HepG2 (cell line): ENCODE measurements at regions not wholly inside any gene's neighbourhood (a gene's known extent, or its start where the extent isn't known, plus 50 kb on each side); places are given as distances from the start of the nearest gene placed in this dataset.

Experiments
- ATAC-seq: fragments of 200-7000 bp; cut with Tn5 transposase; 3 replicates; pipeline ENCODE4 v1.9.1; 2020; ENCODE audit warnings: mild to moderate bottlenecking, moderate library complexity
- BruUV-seq: library from RNA; stranded (reverse); fragments of 400-500 nt; replicated peaks from 2 replicates; lab custom pipeline; 2021; lab: Mats Ljungman, UMichigan
- CTCF ChIA-PET: fragments of 300-600 bp; formaldehyde crosslinking; extraction: SDS; loops from one replicate; lab custom pipeline; 2021; ENCODE audit warnings: low total read pairs, inconsistent platforms, low intra/inter-chr PET ratio; lab: Yijun Ruan, JAX
- POLR2A ChIA-PET: fragments of 350-600 bp; sonication (Branson Sonifier 250); formaldehyde crosslinking; loops from one replicate; lab custom pipeline; 2020; ENCODE audit warnings: antibody characterized with exemption, inconsistent platforms; lab: Yijun Ruan, JAX
- DNase-seq: peaks from one replicate; pipeline ENCODE4 v3.0.0-alpha.2; 2015; ENCODE audit warnings: low spot score
- FAIRE-seq: peaks from 3 replicates; lab custom pipeline; 2011; peaks lifted over from hg19 to GRCh38; lab: Jason Lieb, UNC
- H2AFZ ChIP-seq: one replicate; pipeline ENCODE4 v1.6.1; 2011; ENCODE audit warnings: low read length, inconsistent platforms
- H3K27ac ChIP-seq: fragments of 300-600 bp; 3 replicates; pipeline ENCODE4 v1.8.0; 2011; ENCODE audit warnings: mixed run types, mild to moderate bottlenecking, mixed read lengths, low read length, inconsistent platforms; ENCODE audit not compliant: insufficient read depth; ENCODE audit errors: extremely low read length
- H3K27me3 ChIP-seq, 2 experiments: fragments of 200-600 bp in 1 of 2; 2 replicates in 1 of 2; 3 replicates in 1 of 2; pipeline versions ENCODE4 v1.6.0 to v1.8.0; 2011; ENCODE audit warnings: low read length in 2 of 2, mild to moderate bottlenecking in 2 of 2, moderate library complexity in 2 of 2, inconsistent platforms in 1 of 2; ENCODE audit not compliant: insufficient read depth in 2 of 2, control insufficient read depth in 1 of 2
- H3K36me3 ChIP-seq, 2 experiments: fragments of 200-600 bp in 1 of 2; replicated peaks in 1 of 2; 2 replicates in 1 of 2; 3 replicates in 1 of 2; pipeline versions ENCODE4 v1.5.1 to v1.8.0; 2011; ENCODE audit warnings: low read length in 2 of 2, inconsistent platforms in 1 of 2; ENCODE audit not compliant: insufficient read depth in 2 of 2, control insufficient read depth in 1 of 2
- H3K4me1 ChIP-seq: 2 replicates; pipeline ENCODE4 v1.5.1; 2012; ENCODE audit warnings: low read length, inconsistent platforms; ENCODE audit not compliant: insufficient read depth
- H3K4me2 ChIP-seq: 2 replicates; pipeline ENCODE4 v1.6.0; 2011; ENCODE audit warnings: low read depth, low read length, inconsistent platforms
- H3K4me3 ChIP-seq, 3 experiments: fragments of 200-600 bp in 1 of 3; sonication (generic), shearing (Covaris generic) in 1 of 3; replicated peaks in 1 of 3; 2 replicates each; pipeline ENCODE4 v1.5.1; 2011 to 2016; ENCODE audit warnings: low read length in 3 of 3, inconsistent platforms in 2 of 3, low read depth in 2 of 3, mild to moderate bottlenecking in 2 of 3, control low read depth in 1 of 3, mixed read lengths in 1 of 3; ENCODE audit not compliant: insufficient read depth in 1 of 3
- H3K79me2 ChIP-seq: one replicate; pipeline ENCODE4 v1.6.1; 2011; ENCODE audit warnings: low read length, inconsistent platforms; ENCODE audit not compliant: insufficient read depth
- H3K9ac ChIP-seq: 2 replicates; pipeline ENCODE4 v1.6.0; 2011; ENCODE audit warnings: mild to moderate bottlenecking, low read depth, low read length, inconsistent platforms; ENCODE audit not compliant: insufficient read depth
- H3K9me3 ChIP-seq: 2 replicates; pipeline ENCODE4 v1.5.1; 2012; ENCODE audit warnings: mild to moderate bottlenecking, low read length
- H4K20me1 ChIP-seq: 2 replicates; pipeline ENCODE4 v1.6.0; 2011; ENCODE audit warnings: inconsistent platforms, mild to moderate bottlenecking, low read length, moderate library complexity; ENCODE audit not compliant: insufficient read depth
- AHR ChIP-seq: IDR thresholded peaks from 2 replicates; pipeline ENCODE4 v1.6.1; 2018; ENCODE audit warnings: missing genetic modification reagents, missing compliant biosample characterization
- ARID4A ChIP-seq: sonication (generic); formaldehyde crosslinking; IDR thresholded peaks from 2 replicates; pipeline ENCODE4 v1.5.0; 2020; ENCODE audit warnings: mild to moderate bottlenecking, missing genetic modification reagents, borderline replicate concordance
- HDAC1 ChIP-seq: sonication (generic); formaldehyde crosslinking; IDR thresholded peaks from 2 replicates; pipeline ENCODE4 v1.5.1; 2020; ENCODE audit warnings: mild to moderate bottlenecking, missing genetic modification reagents
- IKZF5 ChIP-seq: IDR thresholded peaks from 2 replicates; pipeline ENCODE4 v1.6.1; 2018; ENCODE audit warnings: missing genetic modification reagents, mild to moderate bottlenecking, missing compliant biosample characterization
- IRX3 ChIP-seq: sonication (generic); formaldehyde crosslinking; IDR thresholded peaks from 2 replicates; pipeline ENCODE4 v1.8.1; 2023; ENCODE audit warnings: mild to moderate bottlenecking, low read depth, missing genetic modification reagents, borderline replicate concordance
- NFKB2 ChIP-seq: sonication (generic); formaldehyde crosslinking; IDR thresholded peaks from 2 replicates; pipeline ENCODE4 v1.4.0; 2020; ENCODE audit warnings: missing genetic modification reagents, borderline replicate concordance
- PHF20 ChIP-seq: sonication (generic); formaldehyde crosslinking; IDR thresholded peaks from 2 replicates; pipeline ENCODE4 v1.5.0; 2020; ENCODE audit warnings: mild to moderate bottlenecking, missing genetic modification reagents
- TGIF2 ChIP-seq: IDR thresholded peaks from 2 replicates; pipeline ENCODE4 v1.6.1; 2016; ENCODE audit warnings: control low read depth, missing compliant biosample characterization
- ZBED4 ChIP-seq: sonication (generic); formaldehyde crosslinking; IDR thresholded peaks from 2 replicates; pipeline ENCODE4 v1.4.0; 2020; ENCODE audit warnings: missing genetic modification reagents, borderline replicate concordance
- ZNF331 ChIP-seq: sonication (generic); formaldehyde crosslinking; IDR thresholded peaks from 2 replicates; pipeline ENCODE4 v1.4.0; 2020; ENCODE audit warnings: missing genetic modification reagents
- ZNF383 ChIP-seq: sonication (generic); formaldehyde crosslinking; IDR thresholded peaks from 2 replicates; pipeline ENCODE4 v1.4.0; 2020; ENCODE audit warnings: missing genetic modification reagents, mild to moderate bottlenecking, borderline replicate concordance
- ZNF432 ChIP-seq: sonication (generic); formaldehyde crosslinking; IDR thresholded peaks from 2 replicates; pipeline ENCODE4 v1.5.0; 2020; ENCODE audit warnings: missing genetic modification reagents, mild to moderate bottlenecking, borderline replicate concordance
- ZNF572 ChIP-seq: sonication (generic); formaldehyde crosslinking; IDR thresholded peaks from 2 replicates; pipeline ENCODE4 v1.5.1; 2020; ENCODE audit warnings: mild to moderate bottlenecking, missing genetic modification reagents
- ZNF746 ChIP-seq: sonication (generic); formaldehyde crosslinking; IDR thresholded peaks from 2 replicates; pipeline ENCODE4 v1.8.0; 2022; ENCODE audit warnings: mild to moderate bottlenecking, missing genetic modification reagents
- ZNF777 ChIP-seq: sonication (generic); formaldehyde crosslinking; IDR thresholded peaks from 2 replicates; pipeline ENCODE4 v1.4.0; 2020; ENCODE audit warnings: missing genetic modification reagents
- WGBS: methylation state at CpG from one replicate; pipeline ENCODE4 v1.1.6; 2017; ENCODE audit warnings: low lambda C conversion rate; 5-methylcytosine and 5-hydroxymethylcytosine counted together
- in situ Hi-C: cut with HindIII; loops from 2 replicates; pipeline ENCODE4 v1.10.0; 2017; ENCODE audit warnings: low pct_unique_long_range_greater_than_20kb; ENCODE audit not compliant: extremely low pct_ligation_motif_present
- intact Hi-C: fragments of 100-400 bp; cut with micrococcal nuclease; formaldehyde crosslinking; loops from one replicate; pipeline ENCODE4 v1.10.0; 2022; ENCODE audit not compliant: unreplicated experiment

- Histone ChIP-seq H3K27ac (no peak overlapping the region), H3K36me3 (no peaks in the 10 kb centered on the region), H3K9me3 (peaks cover 37% of the 10 kb centered on the region), H3K27me3 (no peaks in the 10 kb centered on the region), H4K20me1 (no peaks in the 10 kb centered on the region), H3K4me3 (no peak overlapping the region), H3K4me2 (no peak overlapping the region), H3K4me1 (no peaks in the 10 kb centered on the region), H3K79me2 (no peaks in the 10 kb centered on the region), H3K9ac (no peak overlapping the region), H2AFZ (no peak overlapping the region)
- no TSS peak for BruUV-seq
- 20% methylated on average over 1 of the region's 59 CpGs for WGBS
- in situ Hi-C loops: no loop called here
- intact Hi-C loops: no loop called here
- ChIA-PET POLR2A (no interaction called here), CTCF (no interaction called here)
- no peak for DNase-seq
- FAIRE-seq: no peak
- ATAC-seq: no peak
- TF ChIP-seq ZBED4 (CRISPR knock-in tag) (no peak), AHR (no peak), PHF20 (CRISPR knock-in tag) (no peak), ARID4A (CRISPR knock-in tag) (no peak), ZNF432 (CRISPR knock-in tag) (no peak), ZNF383 (CRISPR knock-in tag) (no peak), HDAC1 (CRISPR knock-in tag) (no peak), TGIF2 (CRISPR knock-in tag) (no peak), NFKB2 (no peak), IRX3 (CRISPR knock-in tag) (no peak), IKZF5 (no peak), ZNF572 (CRISPR knock-in tag) (no peak), ZNF331 (CRISPR knock-in tag) (no peak), ZNF777 (CRISPR knock-in tag) (no peak), ZNF746 (CRISPR knock-in tag) (no peak)
Observed at GRCh38 chr7:64099656-64100531, 54.7 kb downstream of the ZNF727 start.
